Spleen (tissue), 11 donors: ENCODE measurements at regions not wholly inside any gene's neighbourhood (a gene's known extent, or its start where the extent isn't known, plus 50 kb on each side); places are given as distances from the start of the nearest gene placed in this dataset.

Source experiments
- DNase-seq: peaks from one replicate; pipeline ENCODE4 v3.0.0-alpha.2; 2020
- H3K27ac ChIP-seq, 8 donors: fragments of 200-600 bp; sonication (generic) in 7 of 8; 1 replicate in 4 of 8; 2 replicates in 4 of 8; pipeline versions ENCODE4 v1.5.0 to v1.8.0; 2016 to 2021; ENCODE audit warnings: inconsistent platforms in 4 of 8, mild to moderate bottlenecking in 4 of 8, moderate library complexity in 1 of 8
- H3K27me3 ChIP-seq, 7 donors: fragments of 200-600 bp; sonication (generic) in 6 of 7; replicated peaks in 1 of 7; 1 replicate in 4 of 7; 2 replicates in 3 of 7; pipeline versions ENCODE4 v1.5.0 to v1.8.0; 2016 to 2021; ENCODE audit warnings: inconsistent platforms in 3 of 7, mild to moderate bottlenecking in 1 of 7
- H3K36me3 ChIP-seq, 6 donors: fragments of 200-600 bp; sonication (generic) in 5 of 6; 1 replicate in 4 of 6; 2 replicates in 2 of 6; pipeline versions ENCODE4 v1.5.0 to v1.8.0; 2016 to 2021; ENCODE audit warnings: inconsistent platforms in 2 of 6
- H3K4me1 ChIP-seq, 6 donors: fragments of 200-600 bp; sonication (generic) in 5 of 6; 1 replicate in 3 of 6; 2 replicates in 3 of 6; pipeline versions ENCODE4 v1.5.0 to v1.8.0; 2016 to 2021; ENCODE audit warnings: inconsistent platforms in 3 of 6
- H3K4me3 ChIP-seq, 8 donors: fragments of 200-600 bp; sonication (generic) in 7 of 8; 1 replicate in 4 of 8; 2 replicates in 4 of 8; pipeline versions ENCODE4 v1.5.0 to v1.8.0; 2016 to 2021; ENCODE audit warnings: inconsistent platforms in 4 of 8, mild to moderate bottlenecking in 4 of 8, moderate library complexity in 2 of 8
- H3K9me3 ChIP-seq, 8 donors: fragments of 200-600 bp; sonication (generic) in 7 of 8; 1 replicate in 4 of 8; 2 replicates in 4 of 8; pipeline versions ENCODE4 v1.5.0 to v1.8.0; 2016 to 2021; ENCODE audit warnings: inconsistent platforms in 4 of 8
- CTCF ChIP-seq, 11 experiments: fragments of 200-600 bp in 7 of 11; fragments of 450-650 bp in 4 of 11; sonication (generic) in 4 of 11; IDR thresholded peaks in 8 of 11; conservative IDR thresholded peaks in 3 of 11; 1 replicate in 7 of 11; 2 replicates in 4 of 11; pipeline versions ENCODE4 v1.4.0 to v1.8.0; 2016 to 2021; ENCODE audit warnings: antibody characterized with exemption in 11 of 11, inconsistent platforms in 4 of 11, mild to moderate bottlenecking in 1 of 11
- POLR2A ChIP-seq, 3 donors: fragments of 450-650 bp; IDR thresholded peaks; one replicate each; pipeline ENCODE4 v1.5.1; 2017; ENCODE audit warnings: antibody characterized with exemption in 3 of 3, mild to moderate bottlenecking in 1 of 3
- POLR2AphosphoS5 ChIP-seq, 3 donors: sonication (generic); formaldehyde crosslinking; IDR thresholded peaks; one replicate each; pipeline ENCODE4 v1.5.1; 2017; ENCODE audit warnings: antibody characterized with exemption in 3 of 3
- WGBS, 5 donors: extraction: QIAGEN DNeasy Blood & Tissue Kit in 3 of 5; methylation state at CpG; one replicate each; pipeline versions ENCODE4 v1.1.5 to v1.1.7; 2013 to 2018; 5-methylcytosine and 5-hydroxymethylcytosine counted together
- intact Hi-C: fragments of 100-400 bp; cut with DNase I; formaldehyde crosslinking; loops from one replicate; pipeline ENCODE4 v1.15.0; 2023; ENCODE audit warnings: low total_unique reads
- donor health status: healthy with polysubstance abuse.
- donor health status: DM: no; HTN: no; CAD: no; lungs with moderate emphysema.
- donor health status: DM: no; HTN: no; CAD: no.
- donor health status: Bipolar disorder and iron deficiency.
- donor health status: healthy.
- donor health status: DM: no; HTN: no; CAD: no.
- donor health status: DM: yes; HTN: yes; CAD: no.

GRCh38 chr4:71258323-71258722, 80.5 kb upstream of the SLC4A4 start:
- intact Hi-C loops, result no loop called here
- 90 to 96% (median 91%) methylated on average over 7 of the region's 7 CpGs for WGBS, 5 donors
- H3K36me3 ChIP-seq, result no peaks in the 10 kb centered on the region
- DNase-seq, result no peak
- H3K27me3 ChIP-seq, result no peaks in the 10 kb centered on the region
- no peak overlapping the region for H3K4me3 ChIP-seq
- no peaks in the 10 kb centered on the region for H3K9me3 ChIP-seq
- no peak overlapping the region for H3K27ac ChIP-seq
- H3K4me1 ChIP-seq, result peaks cover 0 to 27% (median 0%) of the 10 kb centered on the region in 6 donors
- TF ChIP-seq POLR2A (IDR thresholded peaks at IDR 0.05), result no peak
- TF ChIP-seq POLR2AphosphoS5 (IDR thresholded peaks at IDR 0.05), result no peak
- TF ChIP-seq CTCF (IDR thresholded peaks at IDR 0.05 in 8 of 11, conservative IDR thresholded peaks at IDR 0.05 in 3 of 11), result no peak

GRCh38 chr4:71259280-71259679, 79.5 kb upstream of the SLC4A4 start:
- TF ChIP-seq CTCF (IDR thresholded peaks at IDR 0.05 in 8 of 11, conservative IDR thresholded peaks at IDR 0.05 in 3 of 11) (no peak), POLR2A (IDR thresholded peaks at IDR 0.05) (no peak), POLR2AphosphoS5 (IDR thresholded peaks at IDR 0.05) (no peak)
- Histone ChIP-seq H3K36me3 (no peaks in the 10 kb centered on the region), H3K4me3 (no peak overlapping the region), H3K9me3 (no peaks in the 10 kb centered on the region), H3K27ac (peak overlapping the region in 1 of 8 donors; percentile 50), H3K4me1 (peaks cover 0 to 22% (median 0%) of the 10 kb centered on the region in 6 donors), H3K27me3 (no peaks in the 10 kb centered on the region)
- DNase-seq, result no peak
- 84 to 89% (median 88%) methylated on average over 6 of the region's 6 CpGs for WGBS, 5 donors
- intact Hi-C loops, result no loop called here

GRCh38 chr4:71259911-71260331, 78.9 kb upstream of the SLC4A4 start:
- no peaks in the 10 kb centered on the region for H3K27me3 ChIP-seq
- H3K4me1 ChIP-seq, result peaks cover 0 to 16% (median 0%) of the 10 kb centered on the region in 6 donors
- H3K27ac ChIP-seq, result peak overlapping the region in 1 of 8 donors; percentile 50
- no peak overlapping the region for H3K4me3 ChIP-seq
- no peaks in the 10 kb centered on the region for H3K9me3 ChIP-seq
- WGBS, 5 donors, result 53 to 70% (median 59%) methylated on average over 3 of the region's 3 CpGs
- no peaks in the 10 kb centered on the region for H3K36me3 ChIP-seq
- TF ChIP-seq POLR2AphosphoS5 (IDR thresholded peaks at IDR 0.05) (no peak), CTCF (IDR thresholded peaks at IDR 0.05 in 8 of 11, conservative IDR thresholded peaks at IDR 0.05 in 3 of 11) (no peak), POLR2A (IDR thresholded peaks at IDR 0.05) (no peak)
- intact Hi-C loops, result no loop called here
- no peak for DNase-seq

GRCh38 chr4:71260544-71260943, 78.3 kb upstream of the SLC4A4 start:
- DNase-seq, result no peak
- Histone ChIP-seq H3K9me3 (no peaks in the 10 kb centered on the region), H3K36me3 (no peaks in the 10 kb centered on the region), H3K27ac (peak overlapping the region in 1 of 8 donors; percentile 50), H3K4me1 (peaks cover 0 to 16% (median 0%) of the 10 kb centered on the region in 6 donors), H3K27me3 (no peaks in the 10 kb centered on the region), H3K4me3 (no peak overlapping the region)
- intact Hi-C loops, result no loop called here
- TF ChIP-seq CTCF (IDR thresholded peaks at IDR 0.05 in 8 of 11, conservative IDR thresholded peaks at IDR 0.05 in 3 of 11) (no peak), POLR2AphosphoS5 (IDR thresholded peaks at IDR 0.05) (no peak), POLR2A (IDR thresholded peaks at IDR 0.05) (no peak)
- WGBS, 5 donors, result 68 to 89% (median 84%) methylated on average over 1 of the region's 1 CpG
